Esophagus squamous epithelium (tissue), 5 donors: ENCODE measurements at regions not wholly inside any gene's neighbourhood (a gene's known extent, or its start where the extent isn't known, plus 50 kb on each side); places are given as distances from the start of the nearest gene placed in this dataset.

Experiments
- DNase-seq: peaks from one replicate; lab custom pipeline; 2025; lab: John Stamatoyannopoulos, UW
- H3K27ac ChIP-seq, 4 donors: fragments of 200-600 bp; sonication (generic); one replicate each; pipeline ENCODE4 v1.5.1; 2016 to 2019; ENCODE audit warnings: mild to moderate bottlenecking in 1 of 4
- H3K27me3 ChIP-seq, 4 donors: fragments of 200-600 bp; sonication (generic); 1 replicate in 3 of 4; 2 replicates in 1 of 4; pipeline versions ENCODE4 v1.5.1 to v1.6.0; 2017 to 2021; ENCODE audit warnings: antibody characterized with exemption in 1 of 4
- H3K36me3 ChIP-seq, 3 donors: fragments of 200-600 bp; sonication (generic); one replicate each; pipeline ENCODE4 v1.5.1; 2016 to 2019
- H3K4me1 ChIP-seq, 3 donors: fragments of 200-600 bp; sonication (generic); one replicate each; pipeline ENCODE4 v1.5.1; 2017 to 2019
- H3K4me3 ChIP-seq, 4 donors: fragments of 200-600 bp; sonication (generic); 1 replicate in 3 of 4; 2 replicates in 1 of 4; pipeline ENCODE4 v1.5.1; 2016 to 2019; ENCODE audit warnings: mild to moderate bottlenecking in 2 of 4, moderate library complexity in 1 of 4
- H3K9me3 ChIP-seq, 3 donors: fragments of 200-600 bp; sonication (generic); one replicate each; pipeline ENCODE4 v1.5.1; 2016 to 2019
- POLR2A ChIP-seq, 4 donors: fragments of 450-650 bp; IDR thresholded peaks; one replicate each; pipeline ENCODE4 v1.6.1; 2017; ENCODE audit warnings: antibody characterized with exemption in 4 of 4, mild to moderate bottlenecking in 4 of 4, moderate library complexity in 3 of 4
- WGBS, 2 donors: methylation state at CpG; one replicate each; pipeline ENCODE4 v1.1.5; 2018; 5-methylcytosine and 5-hydroxymethylcytosine counted together
- intact Hi-C: fragments of 100-400 bp; cut with DNase I; formaldehyde crosslinking; loops from one replicate; pipeline ENCODE4 v1.15.0; 2022
- TF ChIP-seq, protein P1 (sequence below), 6 experiments: fragments of 450-650 bp in 4 of 6; fragments of 200-600 bp in 2 of 6; sonication (generic) in 2 of 6; IDR thresholded peaks; one replicate each; pipeline ENCODE4 v1.5.1; 2016 to 2019; ENCODE audit warnings: antibody characterized with exemption in 6 of 6, mild to moderate bottlenecking in 4 of 6, moderate library complexity in 4 of 6
- donor health status: DM: yes; HTN: yes; CAD: no.

DNA sequence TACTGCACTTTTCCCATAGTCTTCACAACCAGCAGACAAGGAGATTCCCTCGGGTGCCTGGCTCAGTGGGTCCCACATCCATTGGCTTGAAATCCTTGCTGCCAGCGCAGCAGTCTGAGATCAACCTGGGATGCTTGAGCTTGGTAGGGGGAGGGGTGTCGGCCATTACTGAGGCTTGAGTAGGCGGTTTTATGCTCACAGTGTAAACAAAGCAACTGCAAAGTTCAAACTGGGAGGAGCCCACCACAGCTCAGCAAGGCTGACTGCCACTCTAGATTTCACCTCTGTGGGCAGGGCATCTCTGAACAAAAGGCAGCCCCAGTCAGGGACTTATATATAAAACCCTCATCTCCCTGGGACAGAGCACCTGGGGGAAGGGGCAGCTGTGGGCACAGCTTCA lies 512.3 kb upstream of the MPDZ start:
- no peaks in the 10 kb centered on the region for H3K36me3 ChIP-seq
- intact Hi-C loops: no loop called here
- no peak for TF ChIP-seq POLR2A (IDR thresholded peaks at IDR 0.05)
- TF ChIP-seq, protein P1, sequence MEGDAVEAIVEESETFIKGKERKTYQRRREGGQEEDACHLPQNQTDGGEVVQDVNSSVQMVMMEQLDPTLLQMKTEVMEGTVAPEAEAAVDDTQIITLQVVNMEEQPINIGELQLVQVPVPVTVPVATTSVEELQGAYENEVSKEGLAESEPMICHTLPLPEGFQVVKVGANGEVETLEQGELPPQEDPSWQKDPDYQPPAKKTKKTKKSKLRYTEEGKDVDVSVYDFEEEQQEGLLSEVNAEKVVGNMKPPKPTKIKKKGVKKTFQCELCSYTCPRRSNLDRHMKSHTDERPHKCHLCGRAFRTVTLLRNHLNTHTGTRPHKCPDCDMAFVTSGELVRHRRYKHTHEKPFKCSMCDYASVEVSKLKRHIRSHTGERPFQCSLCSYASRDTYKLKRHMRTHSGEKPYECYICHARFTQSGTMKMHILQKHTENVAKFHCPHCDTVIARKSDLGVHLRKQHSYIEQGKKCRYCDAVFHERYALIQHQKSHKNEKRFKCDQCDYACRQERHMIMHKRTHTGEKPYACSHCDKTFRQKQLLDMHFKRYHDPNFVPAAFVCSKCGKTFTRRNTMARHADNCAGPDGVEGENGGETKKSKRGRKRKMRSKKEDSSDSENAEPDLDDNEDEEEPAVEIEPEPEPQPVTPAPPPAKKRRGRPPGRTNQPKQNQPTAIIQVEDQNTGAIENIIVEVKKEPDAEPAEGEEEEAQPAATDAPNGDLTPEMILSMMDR (IDR thresholded peaks at IDR 0.05): no peak
- peaks cover 0 to 12% (median 3%) of the 10 kb centered on the region in 3 donors for H3K4me1 ChIP-seq
- no peak overlapping the region for H3K4me3 ChIP-seq
- no CpG with 5 or more reads among the region's 4 CpGs for WGBS, 2 donors
- H3K27me3 ChIP-seq: no peaks in the 10 kb centered on the region
- peaks cover 0 to 4% (median 0%) of the 10 kb centered on the region in 3 donors for H3K9me3 ChIP-seq
- no peak overlapping the region for H3K27ac ChIP-seq
- no peak for DNase-seq

DNA sequence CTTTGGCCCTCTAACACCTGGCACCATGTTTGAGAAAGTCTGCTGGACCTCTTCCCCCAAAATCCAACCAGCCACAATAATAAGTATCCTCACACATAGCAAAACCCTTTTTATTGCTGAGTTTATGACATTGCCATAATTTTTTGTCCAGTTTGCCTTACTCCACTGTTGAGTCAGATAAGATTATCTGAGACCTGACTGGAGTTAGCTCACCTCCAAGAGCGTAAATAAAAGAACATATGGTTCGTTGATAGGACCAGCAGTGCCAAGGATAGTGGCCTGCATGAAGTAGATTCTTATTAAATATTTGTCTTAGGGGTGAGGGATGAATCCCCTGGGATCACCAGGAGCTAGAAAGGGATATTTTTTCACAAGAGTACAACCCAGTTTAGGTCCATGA lies 510.6 kb upstream of the MPDZ start:
- intact Hi-C loops: no loop called here
- Histone ChIP-seq H3K27me3 (no peaks in the 10 kb centered on the region), H3K4me1 (peaks cover 0 to 12% (median 3%) of the 10 kb centered on the region in 3 donors), H3K27ac (no peak overlapping the region), H3K9me3 (peaks cover 0 to 4% (median 0%) of the 10 kb centered on the region in 3 donors), H3K36me3 (no peaks in the 10 kb centered on the region), H3K4me3 (no peak overlapping the region)
- TF ChIP-seq POLR2A (IDR thresholded peaks at IDR 0.05): no peak
- TF ChIP-seq, protein P1 (IDR thresholded peaks at IDR 0.05): no peak
- 79 to 85% methylated on average over 2 of the region's 2 CpGs for WGBS, 2 donors
- no peak for DNase-seq

DNA sequence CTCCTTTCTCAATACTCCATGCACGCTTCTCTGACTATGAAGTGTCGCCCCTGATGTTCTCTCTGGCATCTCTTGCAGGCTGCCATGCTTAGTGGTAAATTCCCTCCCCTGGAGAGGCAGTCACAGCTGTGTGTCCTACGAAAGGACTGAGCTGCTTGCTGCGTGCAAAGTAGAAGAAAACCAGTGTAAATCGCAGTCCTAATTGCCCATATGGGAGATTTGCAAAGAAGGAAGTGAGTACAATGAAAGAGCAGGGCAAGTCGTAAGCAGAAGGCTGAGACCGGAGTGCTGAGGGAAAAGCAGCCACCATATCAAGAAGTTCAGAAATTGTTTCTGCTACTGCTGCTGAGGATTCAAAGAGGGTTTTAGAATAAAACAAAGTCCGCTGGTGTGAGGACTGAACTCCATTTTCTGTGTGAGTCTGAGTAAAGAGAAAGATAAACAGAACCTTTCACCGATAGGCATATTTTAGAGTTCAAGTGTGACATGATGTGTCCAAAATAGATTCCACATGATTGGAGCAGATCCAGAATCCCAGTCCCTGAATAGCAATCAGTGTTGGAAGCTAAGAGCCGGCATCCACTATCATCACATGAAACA lies 507.8 kb upstream of the MPDZ start:
- peak overlapping the region in 2 of 4 donors; percentile 12 to 50 for H3K4me3 ChIP-seq
- 46 to 48% methylated on average over 7 to 10 of the region's 10 CpGs for WGBS, 2 donors
- no peaks in the 10 kb centered on the region for H3K36me3 ChIP-seq
- H3K4me1 ChIP-seq: peaks cover 0 to 12% (median 3%) of the 10 kb centered on the region in 3 donors
- DNase-seq: no peak
- no peak for TF ChIP-seq POLR2A (IDR thresholded peaks at IDR 0.05)
- TF ChIP-seq, protein P1 (IDR thresholded peaks at IDR 0.05): no peak
- H3K27ac ChIP-seq: peak overlapping the region in 3 of 4 donors; percentile 7 to 80 (median 63)
- H3K27me3 ChIP-seq: no peaks in the 10 kb centered on the region
- H3K9me3 ChIP-seq: no peaks in the 10 kb centered on the region
- intact Hi-C loops: no loop called here

DNA sequence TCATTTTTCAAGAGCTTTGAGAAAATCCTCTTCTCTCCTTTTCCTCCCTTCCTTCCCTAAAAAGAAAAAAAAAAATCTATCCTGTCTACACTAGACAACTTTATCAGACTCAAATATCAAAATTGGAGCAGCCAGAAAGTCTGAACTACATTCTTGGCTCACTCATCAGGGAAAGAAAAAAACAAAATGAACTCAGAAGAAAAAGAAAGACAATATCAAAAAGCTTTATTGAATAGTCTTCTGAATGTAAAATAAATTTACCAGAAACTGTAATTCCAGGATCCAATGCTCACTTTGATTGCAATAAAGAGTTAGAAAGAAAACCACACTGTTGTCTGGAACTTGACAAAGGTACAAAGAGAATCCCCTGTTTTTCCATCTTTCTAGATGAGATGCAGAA lies 507.2 kb upstream of the MPDZ start:
- intact Hi-C loops: no loop called here
- H3K4me1 ChIP-seq: peaks cover 0 to 12% (median 3%) of the 10 kb centered on the region in 3 donors
- H3K27me3 ChIP-seq: no peaks in the 10 kb centered on the region
- no peaks in the 10 kb centered on the region for H3K9me3 ChIP-seq
- no peak overlapping the region for H3K4me3 ChIP-seq
- TF ChIP-seq POLR2A (IDR thresholded peaks at IDR 0.05): no peak
- TF ChIP-seq, protein P1 (IDR thresholded peaks at IDR 0.05): no peak
- H3K36me3 ChIP-seq: no peaks in the 10 kb centered on the region
- peak overlapping the region in 3 of 4 donors; percentile 7 to 80 (median 63) for H3K27ac ChIP-seq
- no peak for DNase-seq

DNA sequence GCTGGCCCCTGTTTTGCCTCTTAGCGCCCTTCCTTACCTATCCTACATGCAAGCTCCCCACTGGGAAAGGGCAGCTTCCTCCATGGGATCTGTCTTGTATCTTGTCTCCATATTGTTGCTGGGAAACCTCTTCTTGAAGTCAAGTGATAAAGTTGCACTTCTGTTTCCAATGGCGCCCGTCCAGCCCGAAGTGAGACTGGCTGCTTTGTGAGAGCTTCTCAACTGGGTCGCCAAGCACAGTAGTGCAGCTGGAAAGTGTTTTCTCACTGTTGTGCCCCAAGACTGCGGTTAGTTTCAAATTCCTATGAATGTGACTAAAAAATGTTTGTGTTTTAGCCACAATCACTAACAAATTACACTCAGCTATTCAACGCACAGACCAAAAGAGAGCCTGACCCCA lies 506.6 kb upstream of the MPDZ start:
- DNase-seq: no peak
- H3K27ac ChIP-seq: peak overlapping the region in 2 of 4 donors; percentile 16 to 80
- WGBS, 2 donors: 52 to 76% methylated on average over 6 to 7 of the region's 7 CpGs

More for the DNA sequence above, 506.6 kb upstream of the MPDZ start:
- Histone ChIP-seq H3K4me3 (no peak overlapping the region), H3K4me1 (peaks cover 0 to 12% (median 3%) of the 10 kb centered on the region in 3 donors), H3K36me3 (no peaks in the 10 kb centered on the region), H3K9me3 (no peaks in the 10 kb centered on the region), H3K27me3 (no peaks in the 10 kb centered on the region)
- intact Hi-C loops: no loop called here
- TF ChIP-seq, protein P1 (IDR thresholded peaks at IDR 0.05): no peak
- TF ChIP-seq POLR2A (IDR thresholded peaks at IDR 0.05): no peak
